Hepatocyte (in vitro differentiated cells): ENCODE measurements at regions not wholly inside any gene's neighbourhood (a gene's known extent, or its start where the extent isn't known, plus 50 kb on each side); places are given as distances from the start of the nearest gene placed in this dataset.

Experiments
- DNase-seq: peaks from one replicate; pipeline ENCODE4 v3.0.0-alpha.2; 2016; ENCODE audit warnings: low spot score
- H2AFZ ChIP-seq: fragments of 200-600 bp; sonication (generic); 2 replicates; pipeline ENCODE4 v1.6.0; 2016; ENCODE audit warnings: antibody characterized with exemption, mild to moderate bottlenecking
- H3K27ac ChIP-seq: fragments of 200-600 bp; sonication (generic); 2 replicates; pipeline ENCODE4 v1.5.1; 2016; ENCODE audit warnings: mild to moderate bottlenecking
- H3K27me3 ChIP-seq: fragments of 200-600 bp; sonication (generic); 2 replicates; pipeline ENCODE4 v1.6.1; 2016
- H3K36me3 ChIP-seq: fragments of 200-600 bp; sonication (generic); replicated peaks from 2 replicates; pipeline ENCODE4 v1.5.1; 2016; ENCODE audit warnings: low read depth; ENCODE audit not compliant: insufficient read depth
- H3K4me1 ChIP-seq: fragments of 200-600 bp; sonication (generic); 2 replicates; pipeline ENCODE4 v1.5.1; 2016; ENCODE audit warnings: mild to moderate bottlenecking, moderate library complexity; ENCODE audit not compliant: insufficient read depth
- H3K4me2 ChIP-seq: fragments of 200-600 bp; sonication (generic); 2 replicates; pipeline ENCODE4 v1.6.0; 2016
- H3K4me3 ChIP-seq: fragments of 200-600 bp; sonication (generic); 2 replicates; pipeline ENCODE4 v1.5.1; 2016; ENCODE audit warnings: mild to moderate bottlenecking
- H3K79me2 ChIP-seq: fragments of 200-600 bp; sonication (generic); 2 replicates; pipeline ENCODE4 v1.6.0; 2017; ENCODE audit warnings: mild to moderate bottlenecking
- H3K9me2 ChIP-seq: fragments of 200-600 bp; sonication (generic); replicated peaks from 2 replicates; pipeline ENCODE4 v1.6.0; 2017; ENCODE audit warnings: mild to moderate bottlenecking; ENCODE audit not compliant: insufficient read depth
- H3K9me3 ChIP-seq: fragments of 200-600 bp; sonication (generic); 2 replicates; pipeline ENCODE4 v1.5.1; 2016; ENCODE audit warnings: low read depth, mild to moderate bottlenecking
- H4K20me1 ChIP-seq: fragments of 200-600 bp; sonication (generic); 2 replicates; pipeline ENCODE4 v1.6.0; 2016; ENCODE audit warnings: mild to moderate bottlenecking; ENCODE audit not compliant: insufficient read depth, poor library complexity, severe bottlenecking
- EZH2 ChIP-seq: fragments of 200-600 bp; sonication (generic); IDR thresholded peaks from 2 replicates; pipeline ENCODE4 v1.6.1; 2016; ENCODE audit warnings: antibody characterized with exemption, mild to moderate bottlenecking, borderline replicate concordance
- EZH2phosphoT487 ChIP-seq: fragments of 200-600 bp; sonication (generic); IDR thresholded peaks from one replicate; pipeline ENCODE4 v1.6.1; 2018; ENCODE audit warnings: antibody characterized with exemption, mild to moderate bottlenecking, low read depth, moderate library complexity; ENCODE audit not compliant: unreplicated experiment, severe bottlenecking
- WGBS: methylation state at CpG from one replicate; pipeline ENCODE4 v1.1.6; 2016; ENCODE audit warnings: low lambda C conversion rate; ENCODE audit errors: missing lambda C conversion rate; 5-methylcytosine and 5-hydroxymethylcytosine counted together
- TF ChIP-seq, protein P1 (sequence below): fragments of 200-600 bp; sonication (generic); IDR thresholded peaks from 2 replicates; pipeline ENCODE4 v1.5.1; 2016; ENCODE audit warnings: antibody characterized with exemption, mild to moderate bottlenecking; ENCODE audit not compliant: poor library complexity

DNA sequence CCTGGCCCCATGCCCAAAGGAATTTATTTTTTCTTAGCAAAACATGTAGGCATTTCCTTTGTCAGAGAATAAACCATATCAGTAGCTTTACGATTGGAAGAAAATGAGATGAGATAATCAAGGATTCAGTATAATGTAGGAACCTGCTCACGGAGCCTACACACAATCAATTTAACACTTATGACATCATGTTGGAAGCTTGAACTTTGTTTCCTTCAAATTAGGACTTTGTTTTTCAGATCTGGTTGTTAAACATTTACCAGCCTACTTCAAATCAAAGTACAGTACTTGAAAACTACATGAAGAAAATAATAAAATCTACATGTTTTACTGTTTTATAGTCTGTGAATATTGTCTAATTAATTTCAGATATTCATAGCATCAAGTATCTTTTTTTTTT lies 639.0 kb upstream of the ATXN8OS start:
- no peak overlapping the region for H2AFZ ChIP-seq
- no peak for DNase-seq
- no peaks in the 10 kb centered on the region for H3K4me1 ChIP-seq
- WGBS, result 66% methylated on average over 2 of the region's 2 CpGs
- H3K4me2 ChIP-seq, result no peak overlapping the region
- H3K27me3 ChIP-seq, result no peaks in the 10 kb centered on the region
- H3K9me3 ChIP-seq, result no peaks in the 10 kb centered on the region
- H3K36me3 ChIP-seq, result no peaks in the 10 kb centered on the region
- TF ChIP-seq EZH2phosphoT487 (no peak), EZH2 (no peak)
- TF ChIP-seq, protein P1, sequence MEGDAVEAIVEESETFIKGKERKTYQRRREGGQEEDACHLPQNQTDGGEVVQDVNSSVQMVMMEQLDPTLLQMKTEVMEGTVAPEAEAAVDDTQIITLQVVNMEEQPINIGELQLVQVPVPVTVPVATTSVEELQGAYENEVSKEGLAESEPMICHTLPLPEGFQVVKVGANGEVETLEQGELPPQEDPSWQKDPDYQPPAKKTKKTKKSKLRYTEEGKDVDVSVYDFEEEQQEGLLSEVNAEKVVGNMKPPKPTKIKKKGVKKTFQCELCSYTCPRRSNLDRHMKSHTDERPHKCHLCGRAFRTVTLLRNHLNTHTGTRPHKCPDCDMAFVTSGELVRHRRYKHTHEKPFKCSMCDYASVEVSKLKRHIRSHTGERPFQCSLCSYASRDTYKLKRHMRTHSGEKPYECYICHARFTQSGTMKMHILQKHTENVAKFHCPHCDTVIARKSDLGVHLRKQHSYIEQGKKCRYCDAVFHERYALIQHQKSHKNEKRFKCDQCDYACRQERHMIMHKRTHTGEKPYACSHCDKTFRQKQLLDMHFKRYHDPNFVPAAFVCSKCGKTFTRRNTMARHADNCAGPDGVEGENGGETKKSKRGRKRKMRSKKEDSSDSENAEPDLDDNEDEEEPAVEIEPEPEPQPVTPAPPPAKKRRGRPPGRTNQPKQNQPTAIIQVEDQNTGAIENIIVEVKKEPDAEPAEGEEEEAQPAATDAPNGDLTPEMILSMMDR, result no peak
- no peaks in the 10 kb centered on the region for H4K20me1 ChIP-seq
- H3K4me3 ChIP-seq, result no peak overlapping the region
- no peak overlapping the region for H3K27ac ChIP-seq
- H3K9me2 ChIP-seq, result no peaks in the 10 kb centered on the region
- no peaks in the 10 kb centered on the region for H3K79me2 ChIP-seq

DNA sequence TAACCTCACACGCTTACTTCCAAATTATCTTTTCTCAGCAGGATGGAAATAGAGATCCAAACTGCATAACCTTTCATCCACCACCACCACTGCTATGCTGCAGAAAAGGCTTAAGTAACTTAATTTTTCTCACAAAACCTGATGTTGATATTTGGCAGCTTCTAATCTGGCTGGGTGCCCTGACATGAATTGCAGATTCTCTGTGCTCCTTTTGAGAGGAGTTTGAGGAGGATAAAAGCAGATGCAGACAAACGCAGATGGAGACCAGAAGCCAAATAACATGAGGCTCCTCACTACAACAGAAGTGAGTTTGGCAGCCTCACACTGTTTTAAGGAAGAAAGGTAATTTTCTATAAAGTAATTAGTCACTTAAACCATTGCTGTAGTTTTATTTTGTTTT lies 646.2 kb upstream of the ATXN8OS start:
- WGBS, result 53% methylated on average over 2 of the region's 2 CpGs
- H3K4me1 ChIP-seq, result no peaks in the 10 kb centered on the region
- H3K27ac ChIP-seq, result no peak overlapping the region
- no peak for DNase-seq
- H3K9me2 ChIP-seq, result no peaks in the 10 kb centered on the region
- no peaks in the 10 kb centered on the region for H3K79me2 ChIP-seq
- H2AFZ ChIP-seq, result no peak overlapping the region
- no peaks in the 10 kb centered on the region for H3K9me3 ChIP-seq
- H3K27me3 ChIP-seq, result no peaks in the 10 kb centered on the region
- no peak overlapping the region for H3K4me2 ChIP-seq
- no peaks in the 10 kb centered on the region for H4K20me1 ChIP-seq
- TF ChIP-seq, protein P1, result no peak
- TF ChIP-seq EZH2, result no peak
- no peak for TF ChIP-seq EZH2phosphoT487
- H3K36me3 ChIP-seq, result no peaks in the 10 kb centered on the region
- H3K4me3 ChIP-seq, result no peak overlapping the region

DNA sequence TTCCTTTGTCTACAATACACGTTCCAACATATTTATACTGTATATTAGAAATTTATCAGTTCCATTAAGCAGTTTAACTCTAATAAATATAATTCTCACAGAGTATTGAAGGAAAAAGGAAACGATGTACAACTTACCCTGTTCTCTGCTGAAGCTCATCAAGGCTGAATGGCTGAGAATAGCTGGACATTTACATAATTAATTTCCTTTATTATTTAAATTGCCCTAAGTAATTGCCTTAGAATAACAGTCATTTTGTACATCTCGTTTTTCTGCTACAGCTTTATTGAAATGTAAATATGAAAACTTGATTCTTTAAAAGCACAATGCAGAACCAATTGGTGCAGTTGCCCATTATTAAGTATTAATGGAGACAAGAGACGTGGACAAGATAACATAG lies 648.3 kb upstream of the ATXN8OS start:
- H3K36me3 ChIP-seq, result no peaks in the 10 kb centered on the region
- WGBS, result 63% methylated on average over 4 of the region's 4 CpGs
- no peak overlapping the region for H3K27ac ChIP-seq
- DNase-seq, result no peak
- no peaks in the 10 kb centered on the region for H3K79me2 ChIP-seq
- no peak overlapping the region for H3K4me2 ChIP-seq
- H3K9me3 ChIP-seq, result no peaks in the 10 kb centered on the region
- no peak overlapping the region for H2AFZ ChIP-seq
- H3K9me2 ChIP-seq, result no peaks in the 10 kb centered on the region
- no peaks in the 10 kb centered on the region for H3K4me1 ChIP-seq
- TF ChIP-seq EZH2phosphoT487 (no peak), EZH2 (no peak)
- TF ChIP-seq, protein P1, result no peak
- H3K4me3 ChIP-seq, result no peak overlapping the region
- no peaks in the 10 kb centered on the region for H4K20me1 ChIP-seq
- H3K27me3 ChIP-seq, result no peaks in the 10 kb centered on the region

DNA sequence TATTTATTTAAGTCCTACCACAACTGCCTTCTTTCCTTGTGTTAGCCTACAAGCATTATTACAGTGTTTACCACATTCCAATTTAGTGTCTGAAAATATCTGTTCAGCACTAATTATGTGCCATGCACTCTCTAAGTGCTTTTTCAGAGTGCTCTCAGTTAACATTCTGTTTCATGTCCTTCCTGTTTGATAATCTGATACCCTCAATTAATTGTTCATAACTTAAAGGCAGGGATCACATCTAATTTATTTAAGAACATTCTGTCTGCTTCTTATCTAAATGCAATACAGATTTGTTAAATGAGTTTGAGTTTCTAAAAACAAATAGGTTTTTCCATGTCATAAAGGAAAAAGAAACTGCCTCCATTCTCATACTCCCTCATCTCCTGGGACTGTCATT lies 649.6 kb upstream of the ATXN8OS start:
- H4K20me1 ChIP-seq, result no peaks in the 10 kb centered on the region
- TF ChIP-seq EZH2phosphoT487 (no peak), EZH2 (no peak)
- TF ChIP-seq, protein P1, result no peak
- no peaks in the 10 kb centered on the region for H3K9me2 ChIP-seq

More for the DNA sequence above, 649.6 kb upstream of the ATXN8OS start:
- no peaks in the 10 kb centered on the region for H3K9me3 ChIP-seq
- DNase-seq, result no peak
- no peak overlapping the region for H3K4me2 ChIP-seq
- H3K79me2 ChIP-seq, result no peaks in the 10 kb centered on the region
- H3K36me3 ChIP-seq, result no peaks in the 10 kb centered on the region
- H3K4me3 ChIP-seq, result no peak overlapping the region
- H3K27ac ChIP-seq, result no peak overlapping the region
- H3K27me3 ChIP-seq, result no peaks in the 10 kb centered on the region
- no peaks in the 10 kb centered on the region for H3K4me1 ChIP-seq
- no peak overlapping the region for H2AFZ ChIP-seq
